Stimulated activated naive CD8-positive, alpha-beta T cell treated with anti-CD3 and anti-CD28 coated beads, Interleukin-15, amount 100 ng/mL, for 72 hours (primary cell): ENCODE measurements at regions not wholly inside any gene's neighbourhood (a gene's known extent, or its start where the extent isn't known, plus 50 kb on each side); places are given as distances from the start of the nearest gene placed in this dataset.

Experiments used
- ATAC-seq: fragments of 150-1000 bp; cut with Tn5 transposase; 2 replicates; pipeline ENCODE4 v1.10.0; 2021; ENCODE audit warnings: mild to moderate bottlenecking, moderate library complexity
- DNase-seq, 2 donors: peaks; one replicate each; pipeline ENCODE4 v3.0.0; 2021 to 2022
- H3K27ac Mint-ChIP-seq, 2 donors: one replicate each; pipeline ENCODE4 v1.8.0; 2022; ENCODE audit warnings: mild to moderate bottlenecking in 2 of 2, mixed read lengths in 2 of 2, moderate library complexity in 2 of 2
- H3K27me3 Mint-ChIP-seq: one replicate; pipeline ENCODE4 v1.8.0; 2022; ENCODE audit warnings: mixed read lengths
- H3K4me1 Mint-ChIP-seq: one replicate; pipeline ENCODE4 v1.8.0; 2022; ENCODE audit warnings: mild to moderate bottlenecking, mixed read lengths
- H3K4me3 Mint-ChIP-seq, 2 donors: one replicate each; pipeline ENCODE4 v1.8.0; 2022; ENCODE audit warnings: mild to moderate bottlenecking in 2 of 2, mixed read lengths in 2 of 2, moderate library complexity in 1 of 2
- H3K9me3 Mint-ChIP-seq, 2 donors: one replicate each; pipeline ENCODE4 v1.8.0; 2022; ENCODE audit warnings: mixed read lengths in 2 of 2

- no peak for DNase-seq
These were observed 293.2 kb upstream of the SEMA3D start for GRCh38 chr7:85479918-85480643.

GRCh38 chr7:85478530-85478929, 291.7 kb upstream of the SEMA3D start:
- ATAC-seq (no peak), DNase-seq (no peak)
- Mint-ChIP-seq H3K27me3 (no peaks in the 10 kb centered on the region), H3K27ac (no peak overlapping the region), H3K4me3 (no peak overlapping the region), H3K9me3 (no peaks in the 10 kb centered on the region), H3K4me1 (no peaks in the 10 kb centered on the region)

More at GRCh38 chr7:85479918-85480643, 293.2 kb upstream of the SEMA3D start:
- H3K4me3 Mint-ChIP-seq, result no peak overlapping the region
- H3K27me3 Mint-ChIP-seq, result no peaks in the 10 kb centered on the region
- no peak overlapping the region for H3K27ac Mint-ChIP-seq
- H3K4me1 Mint-ChIP-seq, result no peaks in the 10 kb centered on the region
- H3K9me3 Mint-ChIP-seq, result no peaks in the 10 kb centered on the region
- ATAC-seq, result no peak

GRCh38 chr7:85475476-85475875, 288.6 kb upstream of the SEMA3D start:
- H3K27ac Mint-ChIP-seq, result no peak overlapping the region
- ATAC-seq (no peak), DNase-seq (no peak)
- H3K4me1 Mint-ChIP-seq, result peaks cover 9% of the 10 kb centered on the region
- H3K4me3 Mint-ChIP-seq, result no peak overlapping the region
- H3K27me3 Mint-ChIP-seq, result no peaks in the 10 kb centered on the region
- no peaks in the 10 kb centered on the region for H3K9me3 Mint-ChIP-seq

GRCh38 chr7:85475071-85475470, 288.2 kb upstream of the SEMA3D start:
- no peaks in the 10 kb centered on the region for H3K27me3 Mint-ChIP-seq
- DNase-seq (no peak), ATAC-seq (no peak)
- H3K4me1 Mint-ChIP-seq, result peaks cover 9% of the 10 kb centered on the region
- H3K9me3 Mint-ChIP-seq, result no peaks in the 10 kb centered on the region
- no peak overlapping the region for H3K4me3 Mint-ChIP-seq
- no peak overlapping the region for H3K27ac Mint-ChIP-seq

GRCh38 chr7:85474234-85474633, 287.4 kb upstream of the SEMA3D start:
- DNase-seq (no peak), ATAC-seq (no peak)
- H3K27ac Mint-ChIP-seq, result no peak overlapping the region
- no peak overlapping the region for H3K4me3 Mint-ChIP-seq
- no peaks in the 10 kb centered on the region for H3K9me3 Mint-ChIP-seq
- peaks cover 9% of the 10 kb centered on the region for H3K4me1 Mint-ChIP-seq
- no peaks in the 10 kb centered on the region for H3K27me3 Mint-ChIP-seq

GRCh38 chr7:85471740-85472139, 284.9 kb upstream of the SEMA3D start:
- DNase-seq, result no peak
- H3K27ac Mint-ChIP-seq, result no peak overlapping the region

GRCh38 chr7:85471307-85471706, 284.5 kb upstream of the SEMA3D start:
- H3K9me3 Mint-ChIP-seq, result peaks cover 4 to 6% of the 10 kb centered on the region in 2 donors
- H3K4me1 Mint-ChIP-seq, result peaks cover 9% of the 10 kb centered on the region
- H3K27ac Mint-ChIP-seq, result no peak overlapping the region
- no peak for DNase-seq
- H3K27me3 Mint-ChIP-seq, result peaks cover 7% of the 10 kb centered on the region
- no peak for ATAC-seq
- no peak overlapping the region for H3K4me3 Mint-ChIP-seq

More at GRCh38 chr7:85471740-85472139, 284.9 kb upstream of the SEMA3D start:
- Mint-ChIP-seq H3K4me3 (no peak overlapping the region), H3K4me1 (peaks cover 9% of the 10 kb centered on the region), H3K27me3 (peaks cover 7% of the 10 kb centered on the region), H3K9me3 (peaks cover 4 to 6% of the 10 kb centered on the region in 2 donors)
- peak; percentile 71 for ATAC-seq

GRCh38 chr7:85469446-85470010, 282.7 kb upstream of the SEMA3D start:
- peaks cover 7% of the 10 kb centered on the region for H3K27me3 Mint-ChIP-seq
- H3K4me1 Mint-ChIP-seq, result peaks cover 9% of the 10 kb centered on the region
- H3K27ac Mint-ChIP-seq, result no peak overlapping the region
- peaks cover 4 to 6% of the 10 kb centered on the region in 2 donors for H3K9me3 Mint-ChIP-seq
- no peak for ATAC-seq
- no peak for DNase-seq
- H3K4me3 Mint-ChIP-seq, result no peak overlapping the region

GRCh38 chr7:85464042-85464651, 277.3 kb upstream of the SEMA3D start:
- no peak overlapping the region for H3K4me3 Mint-ChIP-seq
- no peak overlapping the region for H3K27ac Mint-ChIP-seq
- peaks cover 7% of the 10 kb centered on the region for H3K27me3 Mint-ChIP-seq
- H3K9me3 Mint-ChIP-seq, result peaks cover 4 to 6% of the 10 kb centered on the region in 2 donors
- no peaks in the 10 kb centered on the region for H3K4me1 Mint-ChIP-seq
- ATAC-seq, result no peak
- DNase-seq, result no peak

- peaks cover 4% of the 10 kb centered on the region for H3K27me3 Mint-ChIP-seq
- H3K9me3 Mint-ChIP-seq, result peaks cover 3% of the 10 kb centered on the region in 2 donors
- DNase-seq (no peak), ATAC-seq (no peak)
- H3K4me1 Mint-ChIP-seq, result no peaks in the 10 kb centered on the region
- H3K27ac Mint-ChIP-seq, result no peak overlapping the region
- no peak overlapping the region for H3K4me3 Mint-ChIP-seq
These were observed 275.8 kb upstream of the SEMA3D start for GRCh38 chr7:85462671-85463070.

- Mint-ChIP-seq H3K27me3 (no peaks in the 10 kb centered on the region), H3K9me3 (no peaks in the 10 kb centered on the region), H3K27ac (no peak overlapping the region), H3K4me1 (no peaks in the 10 kb centered on the region), H3K4me3 (no peak overlapping the region)
- no peak for ATAC-seq
- DNase-seq, result no peak
These were observed 271.1 kb upstream of the SEMA3D start for GRCh38 chr7:85457911-85458310.

- ATAC-seq (no peak), DNase-seq (no peak)
- H3K4me1 Mint-ChIP-seq, result no peaks in the 10 kb centered on the region
- no peak overlapping the region for H3K27ac Mint-ChIP-seq
- no peak overlapping the region for H3K4me3 Mint-ChIP-seq
- H3K27me3 Mint-ChIP-seq, result no peaks in the 10 kb centered on the region
- no peaks in the 10 kb centered on the region for H3K9me3 Mint-ChIP-seq
These were observed 269.4 kb upstream of the SEMA3D start for GRCh38 chr7:85456254-85456653.

GRCh38 chr7:85454904-85455303, 268.0 kb upstream of the SEMA3D start:
- DNase-seq, result no peak
- H3K4me1 Mint-ChIP-seq, result no peaks in the 10 kb centered on the region
- no peaks in the 10 kb centered on the region for H3K27me3 Mint-ChIP-seq
- ATAC-seq, result no peak
- H3K9me3 Mint-ChIP-seq, result no peaks in the 10 kb centered on the region
- no peak overlapping the region for H3K4me3 Mint-ChIP-seq
- H3K27ac Mint-ChIP-seq, result no peak overlapping the region

- H3K27ac Mint-ChIP-seq, result no peak overlapping the region
- H3K4me3 Mint-ChIP-seq, result no peak overlapping the region
- H3K4me1 Mint-ChIP-seq, result no peaks in the 10 kb centered on the region
- no peaks in the 10 kb centered on the region for H3K9me3 Mint-ChIP-seq
- H3K27me3 Mint-ChIP-seq, result no peaks in the 10 kb centered on the region
- DNase-seq (no peak), ATAC-seq (no peak)
These were observed 265.8 kb upstream of the SEMA3D start for GRCh38 chr7:85452674-85453073.

- H3K27ac Mint-ChIP-seq, result no peak overlapping the region
These were observed 262.6 kb upstream of the SEMA3D start for GRCh38 chr7:85449478-85449877.

GRCh38 chr7:85447004-85447403, 260.1 kb upstream of the SEMA3D start:
- Mint-ChIP-seq H3K4me1 (no peaks in the 10 kb centered on the region), H3K27me3 (no peaks in the 10 kb centered on the region), H3K4me3 (no peak overlapping the region), H3K27ac (no peak overlapping the region), H3K9me3 (no peaks in the 10 kb centered on the region)
- ATAC-seq (no peak), DNase-seq (no peak)

More at GRCh38 chr7:85449478-85449877, 262.6 kb upstream of the SEMA3D start:
- Mint-ChIP-seq H3K4me3 (no peak overlapping the region), H3K4me1 (no peaks in the 10 kb centered on the region), H3K27me3 (no peaks in the 10 kb centered on the region), H3K9me3 (no peaks in the 10 kb centered on the region)
- ATAC-seq (no peak), DNase-seq (no peak)
